B cell (primary cell): ENCODE measurements at regions not wholly inside any gene's neighbourhood (a gene's known extent, or its start where the extent isn't known, plus 50 kb on each side); places are given as distances from the start of the nearest gene placed in this dataset.

Experiments used
- ATAC-seq: fragments of 200-7000 bp; cut with Tn5 transposase; one replicate; pipeline ENCODE4 v1.10.0; 2021; ENCODE audit warnings: low read depth, mild to moderate bottlenecking, moderate number of reproducible peaks, moderate library complexity
- CTCF ChIA-PET: fragments of 350-600 bp; sonication (Branson Sonifier 250); formaldehyde crosslinking; loops from one replicate; lab custom pipeline; 2021; ENCODE audit warnings: antibody characterized with exemption, inconsistent platforms; lab: Charles Lee
- POLR2A ChIA-PET: fragments of 350-600 bp; sonication (Branson Sonifier 250); formaldehyde crosslinking; loops from one replicate; lab custom pipeline; 2021; ENCODE audit warnings: antibody characterized with exemption; lab: Charles Lee
- DNase-seq: peaks from one replicate; pipeline ENCODE4 v3.0.0; 2013
- H2AFZ ChIP-seq: 2 replicates; pipeline ENCODE4 v1.6.1; 2012; ENCODE audit warnings: mild to moderate bottlenecking, low read depth, low read length; ENCODE audit not compliant: insufficient read depth, poor library complexity, severe bottlenecking
- H3K27ac ChIP-seq, 2 donors: 1 replicate in 1 of 2; 2 replicates in 1 of 2; pipeline ENCODE4 v1.5.1; 2012 to 2013; ENCODE audit warnings: low read length in 2 of 2, mild to moderate bottlenecking in 2 of 2, moderate library complexity in 1 of 2
- H3K27me3 ChIP-seq, 4 experiments: fragments of 200-600 bp in 1 of 4; sonication (generic) in 1 of 4; replicated peaks in 1 of 4; 1 replicate in 2 of 4; 2 replicates in 2 of 4; pipeline versions ENCODE4 v1.6.1 to v1.7.0; 2013 to 2016; ENCODE audit warnings: low read length in 3 of 4, mild to moderate bottlenecking in 2 of 4, mixed read lengths in 1 of 4, moderate library complexity in 1 of 4; ENCODE audit not compliant: insufficient read depth in 4 of 4, control insufficient read depth in 3 of 4; ENCODE audit errors: control extremely low read depth in 1 of 4
- H3K36me3 ChIP-seq, 2 experiments: replicated peaks in 1 of 2; 1 replicate in 1 of 2; 2 replicates in 1 of 2; pipeline versions ENCODE4 v1.6.1 to v1.7.1; 2013; ENCODE audit warnings: low read length in 1 of 2; ENCODE audit not compliant: insufficient read depth in 2 of 2, control insufficient read depth in 1 of 2; ENCODE audit errors: control extremely low read depth in 1 of 2, extremely low read depth in 1 of 2
- H3K4me1 ChIP-seq, 2 donors: fragments of 200-600 bp in 1 of 2; sonication (generic) in 1 of 2; 1 replicate in 1 of 2; 2 replicates in 1 of 2; pipeline versions ENCODE4 v1.5.1 to v1.6.1; 2013 to 2017; ENCODE audit warnings: low read length in 2 of 2; ENCODE audit not compliant: control insufficient read depth in 2 of 2, insufficient read depth in 2 of 2
- H3K4me2 ChIP-seq: replicated peaks from 2 replicates; pipeline ENCODE3; 2012; ENCODE audit warnings: mild to moderate bottlenecking, low read depth, low read length; ENCODE audit not compliant: poor library complexity, severe bottlenecking
- H3K4me3 ChIP-seq, 5 experiments: fragments of 200-600 bp in 1 of 5; sonication (generic) in 1 of 5; 1 replicate in 3 of 5; 2 replicates in 2 of 5; pipeline versions ENCODE4 v1.5.1 to v1.7.0; 2011 to 2016; ENCODE audit warnings: low read length in 4 of 5, mild to moderate bottlenecking in 4 of 5, low read depth in 2 of 5, control low read depth in 1 of 5, moderate library complexity in 1 of 5; ENCODE audit not compliant: insufficient read depth in 1 of 5; ENCODE audit errors: control extremely low read depth in 1 of 5, extremely low read depth in 1 of 5
- H3K79me2 ChIP-seq: fragments of 200-600 bp; sonication (generic); one replicate; pipeline ENCODE4 v1.6.0; 2016; ENCODE audit warnings: low read length; ENCODE audit not compliant: control insufficient read depth, insufficient read depth
- H3K9ac ChIP-seq: fragments of 200-600 bp; sonication (generic); 2 replicates; pipeline ENCODE4 v1.6.1; 2017; ENCODE audit warnings: mild to moderate bottlenecking, low read length, moderate library complexity
- H3K9me3 ChIP-seq, 3 donors: one replicate each; pipeline versions ENCODE4 v1.6.1 to v1.7.1; 2013; ENCODE audit warnings: low read length in 2 of 3; ENCODE audit not compliant: control insufficient read depth in 2 of 3, insufficient read depth in 1 of 3; ENCODE audit errors: control extremely low read depth in 1 of 3
- H4K20me1 ChIP-seq: 2 replicates; pipeline ENCODE4 v1.6.0; 2012; ENCODE audit warnings: mild to moderate bottlenecking, low read length; ENCODE audit not compliant: insufficient read depth, control insufficient read depth, poor library complexity, severe bottlenecking
- H3K27ac Mint-ChIP-seq: one replicate; pipeline ENCODE4 v1.8.0; 2021; ENCODE audit warnings: mixed read lengths
- H3K27me3 Mint-ChIP-seq: one replicate; pipeline ENCODE4 v1.8.0; 2021; ENCODE audit warnings: mixed read lengths
- H3K4me1 Mint-ChIP-seq: one replicate; pipeline ENCODE4 v1.8.0; 2021; ENCODE audit warnings: mixed read lengths
- H3K4me3 Mint-ChIP-seq: one replicate; pipeline ENCODE4 v1.8.0; 2021; ENCODE audit warnings: mixed read lengths
- H3K9me3 Mint-ChIP-seq: one replicate; pipeline ENCODE4 v1.8.0; 2022; ENCODE audit warnings: mixed read lengths; ENCODE audit not compliant: insufficient read depth
- EZH2 ChIP-seq: IDR thresholded peaks from 2 replicates; pipeline ENCODE4 v1.6.1; 2012; ENCODE audit warnings: borderline replicate concordance, low read depth, mild to moderate bottlenecking, moderate library complexity, low read length; ENCODE audit not compliant: insufficient read depth, poor library complexity, severe bottlenecking
- WGBS: methylation state at CpG from one replicate; pipeline ENCODE4 v1.1.5; 2013; ENCODE audit warnings: missing lambda C conversion rate; ENCODE audit not compliant: insufficient coverage; 5-methylcytosine and 5-hydroxymethylcytosine counted together
- intact Hi-C: fragments of 100-400 bp; cut with micrococcal nuclease; formaldehyde crosslinking; loops from one replicate; pipeline ENCODE4 v1.10.0; 2022
- TF ChIP-seq, protein P1 (sequence below): fragments of 200-600 bp; IDR thresholded peaks from one replicate; pipeline ENCODE4 v1.8.0; 2022; ENCODE audit warnings: antibody characterized with exemption, mild to moderate bottlenecking

DNA sequence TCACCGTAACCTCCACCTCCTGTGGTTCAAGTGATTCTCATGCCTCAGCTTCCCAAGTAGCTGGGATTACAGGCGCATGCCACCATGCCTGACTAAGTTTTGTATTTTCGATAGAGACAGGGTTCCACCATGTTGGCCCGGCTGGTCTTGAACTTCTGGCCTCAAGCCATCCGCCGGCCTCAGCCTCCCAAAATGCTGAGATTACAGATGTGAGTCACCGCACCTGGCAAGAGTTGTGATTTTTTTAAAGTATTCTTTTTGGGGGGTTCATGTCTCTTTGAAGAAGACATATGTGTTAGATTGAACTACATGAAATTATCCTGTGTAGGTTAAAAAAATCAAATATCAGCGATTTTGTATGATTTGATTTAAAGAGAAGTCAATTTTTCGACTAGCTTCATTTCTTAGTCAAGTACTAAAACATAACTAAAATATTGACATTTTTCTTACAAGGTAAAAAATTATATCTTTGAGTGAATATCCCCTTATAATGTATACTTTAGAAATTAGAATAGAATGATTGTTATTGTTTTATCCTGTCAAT, 60.3 kb upstream of the ANTXR2 start:
- WGBS: 92% methylated on average over 4 of the region's 9 CpGs
- Mint-ChIP-seq H3K27ac (no peak overlapping the region), H3K4me3 (no peak overlapping the region), H3K4me1 (no peaks in the 10 kb centered on the region), H3K27me3 (peaks cover 7% of the 10 kb centered on the region), H3K9me3 (no peaks in the 10 kb centered on the region)
- H3K9me3 ChIP-seq: no peaks in the 10 kb centered on the region
- ATAC-seq (no peak), DNase-seq (no peak)
- no peaks in the 10 kb centered on the region for H3K79me2 ChIP-seq
- POLR2A ChIA-PET: no interaction called here
- no peak overlapping the region for H3K4me3 ChIP-seq
- no peaks in the 10 kb centered on the region for H3K36me3 ChIP-seq
- H3K9ac ChIP-seq: no peak overlapping the region
- no peak overlapping the region for H2AFZ ChIP-seq
- no peaks in the 10 kb centered on the region for H3K4me1 ChIP-seq
- TF ChIP-seq, protein P1, sequence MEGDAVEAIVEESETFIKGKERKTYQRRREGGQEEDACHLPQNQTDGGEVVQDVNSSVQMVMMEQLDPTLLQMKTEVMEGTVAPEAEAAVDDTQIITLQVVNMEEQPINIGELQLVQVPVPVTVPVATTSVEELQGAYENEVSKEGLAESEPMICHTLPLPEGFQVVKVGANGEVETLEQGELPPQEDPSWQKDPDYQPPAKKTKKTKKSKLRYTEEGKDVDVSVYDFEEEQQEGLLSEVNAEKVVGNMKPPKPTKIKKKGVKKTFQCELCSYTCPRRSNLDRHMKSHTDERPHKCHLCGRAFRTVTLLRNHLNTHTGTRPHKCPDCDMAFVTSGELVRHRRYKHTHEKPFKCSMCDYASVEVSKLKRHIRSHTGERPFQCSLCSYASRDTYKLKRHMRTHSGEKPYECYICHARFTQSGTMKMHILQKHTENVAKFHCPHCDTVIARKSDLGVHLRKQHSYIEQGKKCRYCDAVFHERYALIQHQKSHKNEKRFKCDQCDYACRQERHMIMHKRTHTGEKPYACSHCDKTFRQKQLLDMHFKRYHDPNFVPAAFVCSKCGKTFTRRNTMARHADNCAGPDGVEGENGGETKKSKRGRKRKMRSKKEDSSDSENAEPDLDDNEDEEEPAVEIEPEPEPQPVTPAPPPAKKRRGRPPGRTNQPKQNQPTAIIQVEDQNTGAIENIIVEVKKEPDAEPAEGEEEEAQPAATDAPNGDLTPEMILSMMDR: no peak
- H3K27ac ChIP-seq: no peak overlapping the region
- intact Hi-C loops: no loop called here
- no peaks in the 10 kb centered on the region for H3K27me3 ChIP-seq
- no peaks in the 10 kb centered on the region for H4K20me1 ChIP-seq
- CTCF ChIA-PET: interaction anchor here (0.9 kb wide), 1 partner anchor 50 kb away, joined by 3 read pairs; no protein-coding TSS in a partner anchor
- no peak overlapping the region for H3K4me2 ChIP-seq

DNA sequence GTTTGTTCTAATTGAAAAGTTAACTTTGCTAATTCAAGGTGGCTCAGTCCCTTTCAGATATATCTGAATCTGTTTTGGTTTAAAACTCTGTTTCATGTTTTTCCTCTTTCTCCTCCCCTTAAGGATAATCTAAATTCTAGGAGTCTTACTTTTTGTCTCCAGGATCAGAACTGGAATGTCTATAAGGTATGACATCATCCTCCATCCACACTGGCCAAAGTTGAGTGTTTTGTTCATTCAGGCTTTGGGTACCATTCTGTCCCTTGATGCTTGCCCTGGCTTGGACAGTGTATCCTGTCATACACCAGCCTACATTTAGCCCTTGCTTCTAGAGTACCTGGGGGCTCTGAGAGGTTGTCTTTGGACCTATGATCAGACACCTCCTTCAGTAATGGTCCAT, 56.8 kb upstream of the ANTXR2 start:
- Histone ChIP-seq H3K4me2 (no peak overlapping the region), H3K4me1 (peaks cover 9 to 13% of the 10 kb centered on the region in 2 donors), H3K4me3 (no peak overlapping the region), H3K9ac (no peak overlapping the region), H4K20me1 (no peaks in the 10 kb centered on the region), H3K27ac (no peak overlapping the region), H2AFZ (no peak overlapping the region), H3K36me3 (no peaks in the 10 kb centered on the region), H3K79me2 (no peaks in the 10 kb centered on the region), H3K9me3 (no peaks in the 10 kb centered on the region), H3K27me3 (no peaks in the 10 kb centered on the region)
- ChIA-PET POLR2A (no interaction called here), CTCF (interaction anchor here (1.1 to 5.4 kb wide), 4 partner anchors 13 to 91 kb away, joined by 3 to 199 read pairs (median 4); no protein-coding TSS in a partner anchor)
- H3K4me1 Mint-ChIP-seq: peaks cover 21% of the 10 kb centered on the region
- no peaks in the 10 kb centered on the region for H3K9me3 Mint-ChIP-seq
- no peak overlapping the region for H3K4me3 Mint-ChIP-seq
- H3K27me3 Mint-ChIP-seq: peaks cover 7% of the 10 kb centered on the region
- DNase-seq (no peak), ATAC-seq (no peak)
- no peak overlapping the region for H3K27ac Mint-ChIP-seq
- intact Hi-C loops: no loop called here
- TF ChIP-seq, protein P1: no peak
- no peak for TF ChIP-seq EZH2
